Kidney epithelial cell (primary cell): ENCODE measurements at regions not wholly inside any gene's neighbourhood (a gene's known extent, or its start where the extent isn't known, plus 50 kb on each side); places are given as distances from the start of the nearest gene placed in this dataset.

Experiments
- DNase-seq: peaks from one replicate; pipeline ENCODE4 v3.0.0-alpha.2; 2010; ENCODE audit warnings: low read depth
- H3K27me3 ChIP-seq: 2 replicates; pipeline ENCODE4 v1.6.0; 2011; ENCODE audit warnings: low read length; ENCODE audit not compliant: control insufficient read depth, insufficient read depth
- H3K36me3 ChIP-seq: 2 replicates; pipeline ENCODE4 v1.5.1; 2011; ENCODE audit warnings: low read length; ENCODE audit not compliant: control insufficient read depth, insufficient read depth
- H3K4me3 ChIP-seq: 2 replicates; pipeline ENCODE4 v1.5.1; 2011; ENCODE audit warnings: low read depth, mild to moderate bottlenecking, control low read depth, low read length
- CTCF ChIP-seq: IDR thresholded peaks from 2 replicates; pipeline ENCODE4 v1.5.1; 2011; ENCODE audit warnings: mild to moderate bottlenecking, moderate library complexity, low read length, control low read depth, inconsistent platforms; ENCODE audit not compliant: insufficient read depth, poor library complexity, severe bottlenecking

GRCh38 chr4:111712093-111712677, 433.1 kb upstream of the FAM241A start:
- Histone ChIP-seq H3K4me3 (no peak overlapping the region), H3K36me3 (no peaks in the 10 kb centered on the region), H3K27me3 (no peaks in the 10 kb centered on the region)
- no peak for DNase-seq
- TF ChIP-seq CTCF = no peak

GRCh38 chr4:111713276-111713675, 432.0 kb upstream of the FAM241A start:
- TF ChIP-seq CTCF = no peak
- DNase-seq = no peak
- H3K27me3 ChIP-seq = no peaks in the 10 kb centered on the region

GRCh38 chr4:111717921-111718320, 427.3 kb upstream of the FAM241A start:
- H3K27me3 ChIP-seq = no peaks in the 10 kb centered on the region
- no peak overlapping the region for H3K4me3 ChIP-seq
- no peak for TF ChIP-seq CTCF
- H3K36me3 ChIP-seq = no peaks in the 10 kb centered on the region
- DNase-seq = no peak

More at GRCh38 chr4:111713276-111713675, 432.0 kb upstream of the FAM241A start:
- no peak overlapping the region for H3K4me3 ChIP-seq
- H3K36me3 ChIP-seq = no peaks in the 10 kb centered on the region

GRCh38 chr4:111718763-111719559, 426.3 kb upstream of the FAM241A start:
- TF ChIP-seq CTCF = no peak
- Histone ChIP-seq H3K36me3 (no peaks in the 10 kb centered on the region), H3K4me3 (no peak overlapping the region), H3K27me3 (no peaks in the 10 kb centered on the region)
- DNase-seq = no peak

- DNase-seq = no peak
- Histone ChIP-seq H3K36me3 (no peaks in the 10 kb centered on the region), H3K27me3 (no peaks in the 10 kb centered on the region), H3K4me3 (no peak overlapping the region)
- no peak for TF ChIP-seq CTCF
These were observed 424.4 kb upstream of the FAM241A start for GRCh38 chr4:111720866-111721265.
